SKM-1 (cell line): ENCODE measurements at regions not wholly inside any gene's neighbourhood (a gene's known extent, or its start where the extent isn't known, plus 50 kb on each side); places are given as distances from the start of the nearest gene placed in this dataset.

Experiments
- DNase-seq: peaks from one replicate; lab custom pipeline; 2025; ENCODE audit not compliant: unreplicated experiment; lab: John Stamatoyannopoulos, UW

DNA sequence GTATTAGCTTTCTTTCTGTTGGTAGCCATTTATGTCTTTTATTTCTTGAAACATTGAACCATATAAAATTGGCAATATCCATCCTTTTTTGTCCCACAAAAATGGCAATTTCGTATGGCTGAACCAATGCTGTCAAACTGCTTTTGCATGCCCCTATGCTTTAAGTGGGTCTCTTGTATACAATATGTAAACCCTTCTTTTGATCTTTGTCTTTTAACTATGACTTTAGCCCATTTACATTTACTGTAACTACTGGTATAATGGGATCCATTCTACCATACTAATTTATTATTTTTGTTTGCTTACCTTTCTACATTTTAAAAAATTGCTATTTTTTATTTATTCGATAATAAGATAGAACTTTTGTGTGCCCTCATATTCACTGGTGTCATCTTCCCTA lies 93.4 kb downstream of the TENT4A start:
- no peak for DNase-seq

DNA sequence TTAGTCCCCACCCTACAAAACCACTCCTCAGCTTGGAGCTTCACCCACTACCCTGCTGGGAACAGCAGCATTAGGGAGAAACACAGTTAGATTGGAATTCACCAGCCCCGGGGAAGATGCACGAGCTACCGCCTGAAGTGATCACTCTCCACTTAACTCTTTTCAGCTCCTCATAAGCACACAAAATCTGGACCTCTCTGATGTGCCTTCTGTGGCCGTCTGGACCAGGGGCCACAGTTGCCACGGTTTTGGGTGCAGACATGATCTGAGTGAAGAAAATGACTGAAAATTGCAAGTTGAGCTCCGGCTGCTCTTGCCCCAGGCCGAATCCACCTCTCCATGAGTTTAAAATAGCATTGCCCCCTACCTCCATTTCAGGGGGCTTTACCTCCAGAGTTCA lies 95.2 kb downstream of the TENT4A start:
- no peak for DNase-seq

DNA sequence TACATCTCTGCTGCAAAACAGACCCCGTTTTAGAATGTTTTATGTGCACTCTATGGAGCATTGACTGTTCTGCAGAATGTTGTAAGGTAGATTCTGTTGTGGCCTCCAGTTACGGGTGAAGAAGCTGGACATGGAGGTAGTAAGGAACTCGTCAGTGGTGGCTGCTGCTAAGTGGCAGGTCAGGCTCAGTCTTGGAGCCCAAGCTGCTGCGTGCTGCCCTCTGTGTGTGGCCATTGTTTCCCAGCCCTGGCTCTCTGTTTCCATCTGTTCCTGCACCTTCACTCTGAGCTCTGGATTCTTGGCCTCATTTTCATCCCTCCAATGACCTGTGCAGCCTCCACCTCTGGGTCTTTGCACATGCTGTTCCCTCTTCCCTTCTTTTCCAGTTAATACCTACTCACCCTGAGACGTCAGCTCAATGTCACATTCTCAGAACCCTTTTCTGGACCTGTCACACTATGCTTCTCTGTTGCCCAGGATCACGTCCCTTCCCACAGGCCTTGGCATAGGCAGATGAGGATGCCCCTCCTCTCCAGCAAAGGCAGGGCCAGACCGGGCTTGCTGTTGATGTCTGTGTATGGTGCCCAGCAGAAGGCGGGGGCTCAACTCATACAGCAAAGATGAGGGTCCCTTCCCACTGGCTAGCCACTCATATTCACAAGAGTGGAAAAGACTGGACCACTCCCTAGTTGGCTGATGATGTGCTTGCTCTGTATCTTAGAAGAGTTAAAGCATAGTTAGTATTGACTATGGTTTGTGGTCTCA lies 97.6 kb downstream of the TENT4A start:
- DNase-seq: no peak

DNA sequence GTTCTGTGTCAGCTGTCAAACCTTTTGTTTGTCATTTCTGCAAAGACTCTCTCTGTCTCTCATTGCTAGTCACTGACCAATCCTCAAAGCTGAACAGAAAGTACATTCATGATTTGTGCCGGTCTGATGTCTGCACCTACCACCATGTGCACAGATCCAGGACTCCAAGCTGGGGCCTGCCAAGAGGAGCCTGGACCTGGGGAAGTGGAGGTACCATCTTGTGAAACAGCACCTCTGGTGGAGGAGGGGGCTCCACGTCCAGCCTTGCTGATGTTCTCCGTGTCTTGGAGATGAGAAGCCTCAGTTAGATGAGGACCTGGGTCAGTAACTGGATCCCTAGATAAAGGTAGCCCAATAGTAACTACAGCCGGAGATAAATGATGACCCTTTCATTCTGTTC lies 98.9 kb downstream of the TENT4A start:
- DNase-seq: no peak

DNA sequence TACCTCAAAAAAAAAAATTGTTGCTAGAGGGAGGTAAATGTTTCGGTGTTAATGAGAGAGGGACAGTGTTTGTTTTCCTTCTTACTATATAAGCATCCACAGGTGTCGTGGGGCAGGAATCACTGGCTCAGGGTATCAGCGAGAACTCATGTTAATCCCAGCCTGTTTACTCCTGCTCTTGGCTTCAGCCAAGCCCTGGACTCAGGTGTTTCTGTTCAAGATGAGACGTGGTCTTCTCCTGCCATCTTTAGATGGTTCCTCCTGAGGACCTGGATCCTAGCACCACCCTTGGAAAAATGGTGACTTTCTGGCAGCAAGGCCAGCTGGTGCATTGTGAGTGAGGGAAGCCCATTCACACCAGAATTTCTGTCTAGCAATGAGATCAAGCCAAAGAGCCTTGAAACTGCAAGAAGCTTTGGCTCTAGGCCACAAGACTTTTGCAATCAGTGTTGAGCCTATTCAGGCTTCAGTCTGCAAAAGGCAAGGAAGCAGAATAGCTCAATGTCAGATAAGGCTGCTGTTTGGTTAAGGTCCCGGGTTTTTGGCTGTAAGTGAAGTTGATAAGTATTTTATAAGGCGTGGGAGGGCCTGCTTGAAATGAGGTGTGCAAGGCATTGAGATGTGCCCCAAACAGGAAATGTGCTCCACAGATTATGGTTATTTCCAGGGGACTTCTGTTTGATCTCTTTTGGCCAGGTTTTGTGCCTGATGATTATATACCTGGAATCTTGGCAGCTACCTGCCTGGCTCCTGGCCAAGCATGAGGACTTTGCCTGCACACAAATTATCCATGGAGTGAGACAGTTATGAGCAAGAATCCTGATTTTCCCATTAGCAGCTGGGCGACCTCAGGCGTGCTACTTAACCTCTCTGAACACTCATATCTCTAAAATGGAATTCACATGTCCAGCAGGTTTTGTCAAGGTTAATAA lies 99.8 kb downstream of the TENT4A start:
- no peak for DNase-seq

DNA sequence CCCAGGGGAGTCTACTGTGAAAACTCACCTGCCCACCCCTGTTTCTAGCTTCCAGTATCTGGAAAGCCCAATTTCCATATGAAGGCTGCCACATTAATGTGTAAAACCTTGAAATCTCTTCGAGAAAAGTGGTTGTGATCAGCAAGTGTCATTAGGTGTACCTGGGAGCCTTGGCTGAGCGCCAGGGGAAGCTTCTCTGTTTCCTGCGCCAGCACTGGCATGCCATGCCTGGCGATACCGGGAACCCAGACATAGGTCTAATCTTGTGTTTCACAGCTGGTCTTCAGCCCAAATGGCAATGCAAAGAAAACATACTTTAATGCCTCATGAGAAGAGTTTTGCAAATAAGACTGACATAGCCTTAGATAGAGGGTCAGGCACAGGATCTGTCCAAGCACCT lies 101.6 kb downstream of the TENT4A start:
- no peak for DNase-seq

DNA sequence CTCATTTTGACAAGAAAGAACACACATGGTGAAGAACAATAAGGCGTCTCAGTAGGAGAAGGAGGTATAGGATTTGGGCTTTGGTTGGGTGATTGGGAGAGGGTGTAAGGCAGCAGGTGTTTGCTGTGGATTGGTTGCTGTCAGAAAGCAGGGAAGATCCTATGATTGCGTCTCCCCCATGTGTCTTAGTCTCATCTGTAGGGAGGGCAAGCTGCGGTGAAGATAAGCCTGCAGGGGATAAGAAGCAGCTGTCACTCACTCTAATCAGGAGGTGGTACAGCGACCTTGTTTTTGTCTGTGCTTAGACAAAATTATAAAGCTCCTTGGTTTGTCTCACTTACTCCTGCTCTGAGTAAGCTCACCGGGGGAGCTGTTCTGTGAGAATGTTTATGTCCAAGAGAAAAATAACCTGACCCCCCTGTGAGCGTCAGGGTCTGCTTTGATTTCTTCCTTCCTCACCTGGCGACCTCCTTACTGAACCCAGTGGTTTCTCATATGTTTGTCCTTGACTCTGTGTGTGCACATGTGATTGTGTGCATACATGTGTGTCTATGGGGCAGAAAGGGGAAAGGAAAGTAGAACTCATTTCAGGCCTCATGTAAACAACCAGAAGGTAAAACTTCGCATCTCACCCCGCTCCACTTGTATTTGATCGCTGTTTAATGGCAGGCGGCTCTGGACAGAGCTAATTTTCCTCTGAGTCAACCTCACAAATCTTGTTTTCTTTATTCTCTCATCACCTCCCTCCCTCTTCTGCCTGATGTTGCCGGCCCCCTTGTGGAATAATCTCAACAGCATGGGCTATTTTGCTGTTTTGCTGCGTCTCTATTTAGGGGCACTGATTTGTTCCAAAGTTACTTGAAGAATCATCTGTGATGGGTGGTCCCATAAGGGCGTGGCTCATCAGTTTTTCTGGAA lies 105.6 kb downstream of the TENT4A start:
- no peak for DNase-seq

DNA sequence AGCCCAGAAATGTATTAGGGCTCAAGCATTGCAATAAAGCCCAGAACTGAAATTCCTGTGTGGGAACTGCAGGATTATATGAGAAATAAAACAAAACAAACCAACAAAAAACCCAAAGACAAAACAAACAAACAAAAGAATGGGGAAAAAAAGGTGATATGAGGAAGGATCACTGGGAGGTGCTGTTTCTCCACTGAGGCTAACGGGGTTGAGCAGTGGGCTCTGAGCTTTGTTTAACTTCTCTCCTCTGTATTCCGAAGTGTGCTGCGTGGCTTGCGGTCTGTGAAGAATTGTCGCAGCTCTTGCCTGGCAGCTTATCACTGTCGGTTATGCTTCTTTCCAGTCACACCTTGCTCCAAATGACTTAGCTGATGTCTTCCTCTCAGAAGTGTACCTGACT lies 106.3 kb downstream of the TENT4A start:
- DNase-seq: no peak

DNA sequence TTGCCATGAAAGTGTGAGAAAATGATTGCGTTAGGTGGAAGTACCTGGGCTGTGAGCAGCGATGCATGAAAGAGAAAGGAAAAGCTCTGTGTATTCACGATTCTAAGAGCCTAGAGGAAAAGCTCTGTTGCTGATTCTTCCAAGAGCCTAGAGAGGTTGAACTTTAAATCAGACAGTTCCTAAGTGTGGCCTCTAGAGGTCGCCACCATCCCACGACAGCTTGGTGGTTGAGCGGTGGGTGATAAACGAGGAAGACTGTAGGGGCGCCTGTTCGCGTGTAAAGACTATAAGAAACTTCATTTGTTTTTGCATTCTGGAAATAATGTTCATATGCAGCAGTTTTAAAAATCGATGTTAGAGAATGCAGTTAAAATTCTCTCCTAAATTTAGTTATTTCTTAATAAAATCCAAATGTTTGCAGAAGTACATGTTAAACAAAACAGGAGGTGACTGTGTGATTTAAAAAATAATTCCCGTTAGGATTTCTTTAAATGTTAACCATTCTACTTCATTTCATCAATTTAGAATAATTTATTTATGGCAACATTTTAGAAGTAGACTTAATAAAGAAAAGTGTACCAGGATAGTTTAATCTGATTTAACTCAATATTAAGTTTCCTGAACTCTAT lies 107.7 kb downstream of the TENT4A start:
- DNase-seq: peak; percentile 1

DNA sequence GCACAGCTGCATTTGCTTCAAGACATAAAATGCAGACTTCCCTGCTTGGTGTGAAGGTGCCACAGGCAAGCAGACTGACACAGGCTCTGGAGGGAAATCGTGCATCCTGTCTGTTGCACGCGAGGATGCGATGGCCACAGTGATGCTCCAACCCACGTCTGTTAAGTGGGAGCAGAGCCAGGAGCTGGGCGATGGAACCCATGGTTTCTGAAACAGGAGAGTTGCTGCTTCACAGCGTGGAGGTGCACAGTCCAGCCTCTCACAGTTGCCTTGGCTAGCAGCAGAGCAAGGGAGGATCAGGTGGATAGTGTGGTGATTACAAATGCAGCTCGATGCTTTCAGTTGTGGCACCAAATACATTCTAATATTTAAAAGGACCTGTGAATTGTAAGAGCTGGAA lies 108.8 kb downstream of the TENT4A start:
- no peak for DNase-seq

DNA sequence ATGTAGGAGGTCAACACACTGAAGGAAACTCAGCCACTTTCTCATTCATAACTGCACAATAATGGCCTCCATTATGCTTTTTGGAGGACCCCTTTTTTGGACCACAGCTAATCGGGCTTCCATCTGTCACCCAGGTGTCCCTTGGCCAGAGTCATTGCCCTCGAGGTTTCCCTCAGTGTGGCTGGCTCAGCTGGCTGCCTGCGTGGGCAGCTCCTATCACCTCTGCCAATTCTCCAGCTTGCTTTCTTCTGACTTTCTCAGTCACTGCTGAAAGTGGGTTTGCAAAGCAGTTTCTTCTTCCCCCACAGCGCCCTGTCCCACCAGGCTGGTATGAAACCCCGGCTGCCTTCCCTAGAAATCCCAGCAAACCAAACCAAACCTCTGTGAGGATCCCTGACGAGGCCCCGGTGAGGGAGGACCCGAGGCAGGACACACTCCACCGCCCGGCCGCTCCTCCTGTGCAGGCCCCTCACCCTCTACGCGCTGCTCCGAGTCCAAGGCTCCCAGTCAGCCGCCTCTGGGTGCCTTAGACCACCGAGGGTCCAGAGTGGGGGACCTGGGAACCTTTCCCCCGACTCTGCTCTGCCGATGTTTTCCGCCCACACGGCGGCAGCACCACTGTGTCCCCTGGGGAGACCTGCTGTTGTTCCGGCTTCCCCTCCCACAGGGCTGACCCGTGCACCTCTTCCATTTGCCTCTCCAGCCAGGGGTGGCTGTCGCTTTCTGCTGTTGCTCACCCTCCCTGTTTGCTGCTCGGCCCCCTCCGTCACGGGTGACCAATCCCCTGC lies 109.5 kb downstream of the TENT4A start:
- no peak for DNase-seq

DNA sequence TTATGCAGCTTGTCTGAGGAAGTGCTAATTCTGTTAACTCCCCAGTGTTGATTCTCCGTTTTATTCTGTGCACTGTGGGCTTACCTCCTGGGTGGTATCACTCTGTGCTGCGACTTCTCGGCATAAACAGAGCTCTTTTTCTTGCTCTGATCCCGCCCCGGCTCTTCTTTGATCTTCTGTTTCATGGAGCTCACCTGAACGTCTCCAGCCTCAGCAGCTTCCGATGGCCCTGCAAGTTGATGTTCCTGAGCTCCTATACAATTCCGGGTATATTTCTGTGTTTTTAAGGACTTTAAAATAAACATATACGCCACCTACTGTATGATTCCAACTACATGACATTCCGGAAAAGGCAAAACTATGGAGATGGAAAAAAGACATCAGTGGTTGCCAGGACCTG lies 110.8 kb downstream of the TENT4A start:
- no peak for DNase-seq

DNA sequence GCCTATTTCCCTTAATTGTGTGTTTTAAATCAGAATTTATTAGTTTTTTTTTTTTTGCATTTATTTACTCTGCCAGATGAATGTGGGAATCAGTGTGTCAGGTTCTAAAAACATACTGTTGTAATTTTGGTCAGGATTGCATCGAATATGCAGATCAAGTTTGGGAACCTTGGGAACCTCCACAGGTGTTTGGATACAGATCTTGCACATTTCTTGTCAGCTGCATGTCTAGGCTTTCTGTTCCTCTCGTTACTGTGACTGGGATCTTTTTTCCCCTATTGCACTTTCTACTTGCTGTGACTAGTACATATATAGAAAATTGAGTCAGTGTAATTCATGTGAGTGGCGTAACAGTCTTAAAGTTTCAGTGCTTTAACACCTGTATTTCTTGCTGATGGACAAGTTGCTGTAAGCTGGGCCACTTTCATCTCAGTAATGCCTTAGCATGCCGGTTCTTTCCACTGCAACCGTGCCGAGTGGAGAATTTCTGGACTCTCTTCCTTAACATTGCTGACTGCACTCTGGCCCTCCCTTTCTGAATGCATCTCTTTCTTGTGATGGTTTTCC lies 112.5 kb downstream of the TENT4A start:
- no peak for DNase-seq

DNA sequence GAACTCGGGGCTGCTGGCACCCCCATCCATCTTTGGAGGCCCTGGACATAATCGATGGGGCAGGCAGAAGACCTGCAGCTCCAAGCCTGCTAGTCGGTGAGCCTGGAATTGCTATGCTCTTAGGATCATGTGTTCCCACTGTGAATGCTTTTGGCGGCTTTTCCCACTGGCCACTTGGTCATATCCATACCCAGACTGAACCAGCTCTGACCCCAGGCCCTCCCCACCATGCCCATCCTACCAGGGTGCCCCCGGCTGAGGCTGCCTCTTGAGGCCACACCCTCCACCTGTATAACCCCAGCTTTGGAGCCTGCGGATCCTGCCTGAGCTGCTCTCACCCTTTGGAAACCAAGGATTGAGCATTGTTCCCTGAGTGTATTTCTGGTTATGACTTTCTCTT lies 113.5 kb downstream of the TENT4A start:
- DNase-seq: no peak

DNA sequence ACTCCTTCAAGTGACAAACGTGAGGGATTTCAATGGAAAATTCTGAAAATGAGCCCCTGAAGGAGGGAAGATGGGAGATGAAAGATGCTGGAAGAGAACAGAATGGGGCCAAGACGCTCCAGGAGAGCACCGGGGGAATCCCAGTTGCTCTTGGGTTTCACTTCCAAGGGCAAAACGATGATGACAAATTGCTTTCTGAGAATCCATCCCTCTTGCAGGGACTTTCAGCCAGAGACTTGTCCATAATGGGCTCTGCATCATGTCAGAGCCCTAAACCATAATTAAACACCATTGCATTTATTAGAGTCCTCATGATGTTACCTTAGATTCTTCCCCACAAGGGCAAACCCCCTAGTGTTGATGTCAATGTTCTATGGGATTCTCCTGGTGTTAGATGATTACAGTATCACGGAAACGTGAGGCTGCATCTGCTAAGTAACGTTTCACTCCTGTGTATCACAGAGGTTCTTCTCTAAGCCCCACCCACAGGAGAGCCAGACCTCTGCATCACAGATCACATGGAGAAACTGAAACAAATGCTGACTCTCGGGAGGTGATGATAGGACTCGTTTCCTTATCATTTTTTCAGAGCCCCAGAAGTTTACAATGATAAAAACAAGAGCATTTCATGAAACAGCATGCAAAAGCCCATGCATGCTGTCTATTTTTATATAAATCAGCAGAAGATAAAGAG lies 114.4 kb downstream of the TENT4A start:
- DNase-seq: no peak

DNA sequence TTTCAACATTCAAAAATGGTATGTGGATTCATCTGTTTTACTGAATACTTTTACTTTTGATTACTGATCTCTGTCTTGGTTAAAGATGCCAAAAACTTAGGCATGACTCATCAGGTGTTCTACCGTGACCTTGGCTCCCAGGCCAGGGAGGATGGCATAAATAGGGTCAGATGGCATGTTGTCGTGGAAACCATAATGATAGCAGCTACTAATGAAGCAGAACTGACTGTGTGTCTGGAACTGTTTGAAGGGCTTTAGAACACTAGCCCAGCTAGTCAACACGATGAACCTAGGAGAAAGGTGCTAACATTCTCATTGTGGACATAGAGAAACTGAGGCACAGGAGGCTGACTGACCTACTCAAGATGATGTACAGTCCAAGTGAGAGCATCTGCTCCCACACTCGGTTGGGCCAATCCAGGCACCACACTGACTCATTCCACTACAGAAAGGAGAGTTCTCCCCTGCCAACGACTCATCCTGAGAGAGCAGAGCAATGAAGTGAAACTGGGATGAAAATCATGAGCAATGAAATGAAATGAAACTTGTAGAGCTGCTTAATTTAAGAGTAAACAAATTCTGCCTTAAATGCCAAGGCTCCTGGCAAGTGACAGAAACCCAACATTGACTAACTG lies 116.0 kb downstream of the TENT4A start:
- no peak for DNase-seq

DNA sequence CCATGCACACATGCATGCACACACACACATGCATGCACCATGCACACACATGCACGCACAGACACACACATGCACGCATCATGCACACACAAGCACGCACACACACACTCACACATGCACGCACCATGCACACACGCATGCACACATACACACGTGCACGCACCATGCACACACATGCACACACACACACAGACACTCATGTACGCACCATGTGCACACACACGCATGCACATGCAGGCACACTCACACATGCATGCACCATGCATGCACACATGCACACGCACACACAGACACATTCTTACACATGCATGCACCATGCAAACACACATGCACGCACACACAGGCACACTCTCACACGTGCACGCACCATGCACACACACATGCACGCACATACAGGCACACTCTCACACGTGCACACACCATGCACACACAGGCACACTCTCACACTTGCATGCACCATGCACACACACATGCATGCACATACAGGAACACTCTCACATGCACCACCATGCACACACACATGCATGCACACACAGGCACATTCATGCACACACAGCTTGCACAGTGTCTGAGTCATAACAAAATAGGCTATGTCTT lies 117.5 kb downstream of the TENT4A start:
- DNase-seq: no peak
